RWPE1 (cell line): ENCODE measurements at regions not wholly inside any gene's neighbourhood (a gene's known extent, or its start where the extent isn't known, plus 50 kb on each side); places are given as distances from the start of the nearest gene placed in this dataset.

Experiments used
- CTCF ChIA-PET: fragments of 350-600 bp; sonication (Branson Sonifier 250); formaldehyde crosslinking; extraction: SDS; loops from one replicate; lab custom pipeline; 2021; lab: Yijun Ruan, JAX
- POLR2A ChIA-PET: fragments of 400-600 bp; formaldehyde crosslinking; extraction: SDS; loops from one replicate; lab custom pipeline; 2020; ENCODE audit warnings: antibody characterized with exemption; ENCODE audit not compliant: low non-redundant PET; lab: Yijun Ruan, JAX
- DNase-seq: peaks from one replicate; pipeline ENCODE4 v3.0.0; 2012; ENCODE audit warnings: low spot score
- H3K27ac ChIP-seq: fragments of 450-650 bp; 2 replicates; pipeline ENCODE4 v1.5.1; 2017
- TF ChIP-seq, protein P1 (sequence below): fragments of 450-650 bp; conservative IDR thresholded peaks from 2 replicates; pipeline ENCODE4 v1.5.1; 2017; ENCODE audit warnings: low read depth, mild to moderate bottlenecking

GRCh38 chr16:65410801-65411200, 288.9 kb upstream of the CDH11 start:
- CTCF ChIA-PET: no interaction called here
- TF ChIP-seq, protein P1, sequence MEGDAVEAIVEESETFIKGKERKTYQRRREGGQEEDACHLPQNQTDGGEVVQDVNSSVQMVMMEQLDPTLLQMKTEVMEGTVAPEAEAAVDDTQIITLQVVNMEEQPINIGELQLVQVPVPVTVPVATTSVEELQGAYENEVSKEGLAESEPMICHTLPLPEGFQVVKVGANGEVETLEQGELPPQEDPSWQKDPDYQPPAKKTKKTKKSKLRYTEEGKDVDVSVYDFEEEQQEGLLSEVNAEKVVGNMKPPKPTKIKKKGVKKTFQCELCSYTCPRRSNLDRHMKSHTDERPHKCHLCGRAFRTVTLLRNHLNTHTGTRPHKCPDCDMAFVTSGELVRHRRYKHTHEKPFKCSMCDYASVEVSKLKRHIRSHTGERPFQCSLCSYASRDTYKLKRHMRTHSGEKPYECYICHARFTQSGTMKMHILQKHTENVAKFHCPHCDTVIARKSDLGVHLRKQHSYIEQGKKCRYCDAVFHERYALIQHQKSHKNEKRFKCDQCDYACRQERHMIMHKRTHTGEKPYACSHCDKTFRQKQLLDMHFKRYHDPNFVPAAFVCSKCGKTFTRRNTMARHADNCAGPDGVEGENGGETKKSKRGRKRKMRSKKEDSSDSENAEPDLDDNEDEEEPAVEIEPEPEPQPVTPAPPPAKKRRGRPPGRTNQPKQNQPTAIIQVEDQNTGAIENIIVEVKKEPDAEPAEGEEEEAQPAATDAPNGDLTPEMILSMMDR: no peak
- no peak overlapping the region for H3K27ac ChIP-seq
- POLR2A ChIA-PET: no interaction called here
- DNase-seq: no peak

GRCh38 chr16:65409510-65409909, 287.6 kb upstream of the CDH11 start:
- POLR2A ChIA-PET: no interaction called here
- H3K27ac ChIP-seq: no peak overlapping the region
- CTCF ChIA-PET: no interaction called here
- TF ChIP-seq, protein P1: no peak
- peak; percentile 11 for DNase-seq

- TF ChIP-seq, protein P1: no peak
- ChIA-PET POLR2A (no interaction called here), CTCF (interaction anchor here (0.6 kb wide), 1 partner anchor 346 kb away, joined by 3 read pairs; no protein-coding TSS in a partner anchor)
- no peak overlapping the region for H3K27ac ChIP-seq
- DNase-seq: no peak
These were observed 285.1 kb upstream of the CDH11 start for GRCh38 chr16:65406933-65407332.

- TF ChIP-seq, protein P1: no peak
- ChIA-PET CTCF (no interaction called here), POLR2A (no interaction called here)
- H3K27ac ChIP-seq: no peak overlapping the region
- DNase-seq: no peak
These were observed 284.3 kb upstream of the CDH11 start for GRCh38 chr16:65406116-65406515.

- ChIA-PET POLR2A (no interaction called here), CTCF (interaction anchor here (0.7 to 1.0 kb wide), 2 partner anchors 24 to 1028 kb away, joined by 3 read pairs; no protein-coding TSS in a partner anchor)
- DNase-seq: no peak
- TF ChIP-seq, protein P1: no peak
- no peak overlapping the region for H3K27ac ChIP-seq
These were observed 272.4 kb upstream of the CDH11 start for GRCh38 chr16:65394281-65394680.

- ChIA-PET POLR2A (no interaction called here), CTCF (no interaction called here)
- no peak overlapping the region for H3K27ac ChIP-seq
- TF ChIP-seq, protein P1: no peak
- DNase-seq: peak; percentile 42
These were observed 271.1 kb upstream of the CDH11 start for GRCh38 chr16:65392806-65393565.
